GM12892 (cell line): ENCODE measurements at regions not wholly inside any gene's neighbourhood (a gene's known extent, or its start where the extent isn't known, plus 50 kb on each side); places are given as distances from the start of the nearest gene placed in this dataset.
"Not testable (repeated sequence)": the region's sequence is repeated elsewhere in the genome, so short reads cannot be mapped to it uniquely, and the experiment has no call there.

Experiments
- POLR2A ChIP-seq: IDR thresholded peaks from 2 replicates; pipeline ENCODE4 v1.6.1; 2011; ENCODE audit warnings: low read depth, low read length, control low read depth
- POLR2AphosphoS5 ChIP-seq: IDR thresholded peaks from 2 replicates; pipeline ENCODE4 v1.6.1; 2011; ENCODE audit warnings: low read depth, low read length, control low read depth
- TAF1 ChIP-seq: IDR thresholded peaks from 2 replicates; pipeline ENCODE4 v1.6.1; 2011; ENCODE audit warnings: low read depth, mild to moderate bottlenecking, control low read depth, low read length, borderline replicate concordance

- TF ChIP-seq POLR2A, POLR2AphosphoS5, TAF1: not testable (repeated sequence)
These were observed 116.3 kb upstream of the KRTAP5-11 start for GRCh38 chr11:71698961-71699360.
